ENCODE measurements at regions not wholly inside any gene's neighbourhood (a gene's known extent, or its start where the extent isn't known, plus 50 kb on each side); places are given as distances from the start of the nearest gene placed in this dataset.

DNA sequence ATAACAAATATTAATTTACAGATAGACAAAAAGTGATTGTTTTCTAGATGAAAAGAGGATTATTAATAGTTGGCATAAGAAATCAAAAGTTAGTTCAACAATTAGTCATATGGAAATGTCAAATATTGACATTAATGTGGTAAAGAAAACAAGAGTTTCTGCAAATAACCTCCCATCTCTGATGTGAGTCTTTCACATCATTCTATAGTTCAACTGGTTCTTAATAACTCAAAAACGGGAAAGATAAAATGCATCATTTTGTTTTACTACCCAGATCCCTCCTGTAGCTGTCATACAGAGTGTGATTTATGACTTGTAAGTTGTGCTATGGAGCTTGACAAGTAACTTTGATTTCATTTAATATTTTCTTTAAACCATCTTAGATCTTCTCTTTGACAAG is 594.8 kb downstream of the ZWINT start (continued):
- no peak for TF ChIP-seq E2F6 (IDR thresholded peaks at IDR 0.05)

All from H1 (cell line).